ENCODE measurements at regions not wholly inside any gene's neighbourhood (a gene's known extent, or its start where the extent isn't known, plus 50 kb on each side); places are given as distances from the start of the nearest gene placed in this dataset.

DNA sequence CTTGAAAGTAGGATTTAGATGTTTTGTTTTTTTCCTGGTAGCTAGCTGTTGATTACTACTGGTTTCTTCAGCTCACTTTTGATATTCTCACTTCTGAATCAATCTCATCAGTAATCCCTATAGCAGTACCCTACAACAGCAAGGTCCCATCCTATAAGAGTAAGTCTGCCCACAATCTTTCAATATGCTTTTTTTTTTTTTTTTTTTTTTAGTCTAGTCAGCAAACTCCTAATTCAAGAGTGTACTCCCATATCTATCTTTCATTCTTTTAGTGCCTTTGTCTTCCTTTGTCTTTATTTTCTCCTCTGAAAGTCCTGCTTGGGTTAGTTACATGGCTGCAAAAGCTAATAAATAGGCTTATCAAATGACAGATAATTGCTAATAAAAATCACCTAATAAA, 362.4 kb upstream of the RIOK2 start:
- no peaks in the 10 kb centered on the region for H3K36me3 ChIP-seq (ENCODE audit: insufficient read depth, low read depth, low read length)
- peaks cover 26% of the 10 kb centered on the region for H3K4me1 ChIP-seq (ENCODE audit: insufficient read depth, low read length)
- no peak overlapping the region for H3K27ac ChIP-seq (ENCODE audit: low read length)
- no peaks in the 10 kb centered on the region for H3K9me3 ChIP-seq (ENCODE audit: insufficient read depth, low read depth, low read length)
- no peak overlapping the region for H3K9ac ChIP-seq (ENCODE audit: low read depth, low read length)
- no peaks in the 10 kb centered on the region for H3K27me3 ChIP-seq (ENCODE audit: insufficient read depth, low read length)
- H3K4me3 ChIP-seq (ENCODE audit: low read length), result no peak overlapping the region

DNA sequence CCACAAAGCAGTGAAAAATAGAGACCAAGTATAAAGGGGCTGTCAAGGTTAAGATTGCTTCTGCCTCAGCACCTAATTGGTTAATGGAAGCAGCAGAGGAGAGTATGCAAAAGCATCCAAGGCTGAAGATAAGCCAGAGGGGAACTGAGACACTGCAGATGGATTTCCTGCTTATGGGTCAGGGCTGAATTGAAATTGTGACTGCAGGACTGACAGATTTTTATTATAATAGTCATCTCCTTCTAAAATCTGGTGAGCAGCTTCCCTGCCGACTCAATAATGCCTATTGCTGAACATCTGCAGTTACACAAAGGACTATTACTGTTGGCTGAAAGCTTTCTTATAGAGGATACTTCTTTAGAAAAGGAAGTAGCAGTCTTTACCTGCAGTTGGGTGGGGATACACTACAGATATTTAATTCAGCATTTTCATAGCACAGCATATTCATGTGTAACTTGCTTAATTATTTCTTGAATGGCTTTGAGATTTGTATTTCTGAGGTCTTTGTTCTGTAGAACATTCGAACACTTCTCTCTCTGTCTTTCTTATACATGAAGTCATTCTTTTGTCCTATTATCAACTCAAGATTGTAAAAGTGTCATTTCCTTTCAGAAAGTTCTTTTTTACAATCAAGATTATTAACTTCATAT, 363.0 kb upstream of the RIOK2 start:
- Histone ChIP-seq H3K36me3 (ENCODE audit: insufficient read depth, low read depth, low read length) (no peaks in the 10 kb centered on the region), H3K27ac (ENCODE audit: low read length) (no peak overlapping the region), H3K9me3 (ENCODE audit: insufficient read depth, low read depth, low read length) (no peaks in the 10 kb centered on the region), H3K4me1 (ENCODE audit: insufficient read depth, low read length) (peaks cover 27% of the 10 kb centered on the region), H3K9ac (ENCODE audit: low read depth, low read length) (no peak overlapping the region), H3K27me3 (ENCODE audit: insufficient read depth, low read length) (no peaks in the 10 kb centered on the region), H3K4me3 (ENCODE audit: low read length) (no peak overlapping the region)

DNA sequence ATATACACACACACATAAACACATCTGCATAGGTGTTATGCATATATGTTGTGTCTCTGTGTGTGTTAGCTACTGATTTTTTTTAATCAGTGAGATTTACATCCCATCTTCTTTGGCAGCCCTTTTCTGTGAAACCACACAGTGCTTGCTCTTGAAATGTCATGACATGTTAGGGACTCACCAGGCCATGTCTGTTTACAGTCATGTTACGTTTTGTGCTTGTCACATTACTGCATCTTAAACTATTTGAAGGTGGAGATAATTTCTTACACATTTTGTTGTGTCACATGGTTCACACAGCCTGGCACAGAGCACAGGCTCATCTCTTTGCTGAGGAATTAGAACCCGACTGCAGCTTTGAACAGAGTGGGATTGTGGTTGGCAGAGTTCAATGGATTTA, 364.4 kb upstream of the RIOK2 start:
- Histone ChIP-seq H3K4me3 (ENCODE audit: low read length) (no peak overlapping the region), H3K36me3 (ENCODE audit: insufficient read depth, low read depth, low read length) (no peaks in the 10 kb centered on the region), H3K4me1 (ENCODE audit: insufficient read depth, low read length) (peaks cover 27% of the 10 kb centered on the region), H3K9ac (ENCODE audit: low read depth, low read length) (no peak overlapping the region), H3K27ac (ENCODE audit: low read length) (no peak overlapping the region), H3K27me3 (ENCODE audit: insufficient read depth, low read length) (no peaks in the 10 kb centered on the region), H3K9me3 (ENCODE audit: insufficient read depth, low read depth, low read length) (no peaks in the 10 kb centered on the region)

DNA sequence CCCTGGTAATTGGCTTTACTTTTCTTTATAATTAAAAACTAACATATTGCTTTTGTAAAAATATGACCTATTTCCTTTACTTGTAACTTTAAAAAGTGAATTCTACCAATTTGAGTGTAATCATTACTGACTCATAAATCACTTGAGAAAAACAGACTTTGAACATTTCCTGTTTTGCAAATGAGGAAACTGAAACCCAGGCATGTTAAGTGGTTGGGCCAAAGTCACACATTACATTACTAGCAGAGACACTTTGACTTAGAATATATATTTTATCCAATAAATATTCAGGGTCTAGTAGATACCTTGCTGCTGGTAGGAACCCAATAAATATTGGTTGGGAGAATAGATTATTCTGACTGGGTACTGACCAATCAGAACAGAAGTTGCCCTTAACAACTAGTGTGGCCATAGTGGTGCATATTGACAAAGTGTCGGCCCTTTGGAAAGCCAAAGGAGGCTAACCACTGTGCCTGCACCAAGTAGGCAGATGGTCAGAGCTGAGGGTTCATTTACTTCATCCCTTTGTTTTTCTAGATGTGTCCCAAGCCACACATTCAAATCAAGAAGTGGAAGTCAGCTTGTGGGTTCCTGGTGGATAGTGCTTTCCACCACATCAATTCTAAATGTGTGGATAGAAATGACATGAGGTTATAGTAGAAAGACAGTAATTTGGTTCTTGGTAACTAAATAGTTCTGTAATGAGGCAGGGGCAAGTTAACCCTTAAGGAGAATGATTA, 365.1 kb upstream of the RIOK2 start:
- H3K27ac ChIP-seq (ENCODE audit: low read length), result no peak overlapping the region
- H3K36me3 ChIP-seq (ENCODE audit: insufficient read depth, low read depth, low read length), result no peaks in the 10 kb centered on the region
- H3K9me3 ChIP-seq (ENCODE audit: insufficient read depth, low read depth, low read length), result no peaks in the 10 kb centered on the region

DNA sequence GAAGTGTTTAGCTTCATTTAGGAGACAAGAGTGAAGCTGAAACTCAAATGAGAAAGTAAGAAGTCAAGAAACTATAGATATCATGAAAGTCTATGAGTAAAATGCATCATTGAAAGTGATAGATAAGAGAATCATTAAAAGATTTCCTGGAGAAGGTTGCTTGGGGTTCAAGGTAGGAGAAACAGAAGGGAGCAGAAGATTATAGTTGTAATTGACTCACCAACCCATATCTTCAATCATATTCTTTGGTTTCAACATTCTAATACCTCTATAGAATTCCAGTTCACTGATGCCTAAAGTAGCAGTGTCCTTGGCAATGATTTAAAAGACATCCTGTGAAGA, 365.7 kb upstream of the RIOK2 start:
- Histone ChIP-seq H3K36me3 (ENCODE audit: insufficient read depth, low read depth, low read length) (no peaks in the 10 kb centered on the region), H3K9me3 (ENCODE audit: insufficient read depth, low read depth, low read length) (no peaks in the 10 kb centered on the region), H3K9ac (ENCODE audit: low read depth, low read length) (no peak overlapping the region), H3K27ac (ENCODE audit: low read length) (no peak overlapping the region), H3K27me3 (ENCODE audit: insufficient read depth, low read length) (no peaks in the 10 kb centered on the region), H3K4me1 (ENCODE audit: insufficient read depth, low read length) (peaks cover 27% of the 10 kb centered on the region), H3K4me3 (ENCODE audit: low read length) (no peak overlapping the region)

More for the DNA sequence above, 365.1 kb upstream of the RIOK2 start:
- Histone ChIP-seq H3K4me3 (ENCODE audit: low read length) (no peak overlapping the region), H3K4me1 (ENCODE audit: insufficient read depth, low read length) (peaks cover 27% of the 10 kb centered on the region), H3K9ac (ENCODE audit: low read depth, low read length) (no peak overlapping the region), H3K27me3 (ENCODE audit: insufficient read depth, low read length) (no peaks in the 10 kb centered on the region)

DNA sequence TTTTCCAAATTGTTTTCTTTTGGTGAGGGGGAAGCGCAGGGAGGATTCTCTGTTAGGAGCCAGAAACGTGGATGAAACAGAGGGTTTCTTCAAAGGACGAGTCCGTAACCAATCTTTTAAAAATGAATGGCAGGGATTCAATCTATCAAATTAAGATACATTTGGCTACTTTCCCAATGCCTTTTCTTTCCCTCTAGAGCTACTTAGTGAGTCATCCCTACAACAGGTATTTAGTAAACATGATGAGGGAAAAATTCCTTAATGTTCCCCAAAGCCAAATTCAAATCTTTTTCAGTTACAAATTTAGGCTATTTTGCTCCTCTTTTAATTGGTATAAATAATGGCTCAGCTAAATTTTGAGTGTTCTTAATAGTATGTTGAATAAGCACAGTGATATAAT, 366.4 kb upstream of the RIOK2 start:
- Histone ChIP-seq H3K9me3 (ENCODE audit: insufficient read depth, low read depth, low read length) (no peaks in the 10 kb centered on the region), H3K9ac (ENCODE audit: low read depth, low read length) (no peak overlapping the region), H3K4me1 (ENCODE audit: insufficient read depth, low read length) (peaks cover 25% of the 10 kb centered on the region), H3K27ac (ENCODE audit: low read length) (no peak overlapping the region), H3K27me3 (ENCODE audit: insufficient read depth, low read length) (no peaks in the 10 kb centered on the region), H3K36me3 (ENCODE audit: insufficient read depth, low read depth, low read length) (no peaks in the 10 kb centered on the region), H3K4me3 (ENCODE audit: low read length) (no peak overlapping the region)

DNA sequence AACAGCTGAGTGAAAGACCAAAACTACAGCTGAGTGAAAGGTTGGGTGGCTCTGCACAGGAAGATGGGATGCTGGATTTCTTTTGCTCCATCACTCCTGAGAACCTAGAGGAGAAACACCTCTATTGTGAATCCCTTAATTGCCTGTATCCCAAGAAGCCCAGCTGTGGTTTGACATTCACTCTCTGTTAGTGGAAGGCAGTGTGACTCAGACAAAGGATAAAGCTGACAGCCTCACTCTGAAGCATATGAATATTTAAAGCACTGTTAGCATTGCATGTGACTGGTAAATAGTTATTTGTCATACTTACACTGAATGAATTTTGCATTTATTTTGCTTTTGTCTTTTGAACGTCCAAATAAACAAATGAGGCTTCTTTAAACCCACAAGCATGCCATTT, 367.1 kb upstream of the RIOK2 start:
- no peak overlapping the region for H3K9ac ChIP-seq (ENCODE audit: low read depth, low read length)
- H3K27ac ChIP-seq (ENCODE audit: low read length), result no peak overlapping the region
- H3K27me3 ChIP-seq (ENCODE audit: insufficient read depth, low read length), result no peaks in the 10 kb centered on the region
- no peak overlapping the region for H3K4me3 ChIP-seq (ENCODE audit: low read length)
- H3K9me3 ChIP-seq (ENCODE audit: insufficient read depth, low read depth, low read length), result no peaks in the 10 kb centered on the region
- H3K36me3 ChIP-seq (ENCODE audit: insufficient read depth, low read depth, low read length), result no peaks in the 10 kb centered on the region
- H3K4me1 ChIP-seq (ENCODE audit: insufficient read depth, low read length), result peaks cover 19% of the 10 kb centered on the region

DNA sequence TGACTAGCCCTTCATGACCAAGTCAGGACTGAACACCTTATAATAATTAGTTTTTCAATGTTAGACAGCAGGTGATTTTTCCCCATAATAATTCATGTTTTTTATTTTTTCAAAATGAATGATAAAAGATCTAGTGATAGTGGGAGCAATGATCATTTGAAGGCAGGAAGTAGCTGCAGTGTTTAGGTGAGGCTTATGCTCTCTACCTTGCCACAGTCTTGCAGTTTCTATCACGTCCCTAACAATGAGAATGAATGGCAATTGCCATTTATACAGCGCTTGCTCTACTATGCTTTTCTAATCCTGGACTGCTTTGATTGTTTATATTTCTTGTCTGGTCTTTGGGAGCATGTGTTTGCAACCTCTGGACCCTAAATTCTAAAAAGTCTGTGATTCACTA, 367.8 kb upstream of the RIOK2 start:
- Histone ChIP-seq H3K27me3 (ENCODE audit: insufficient read depth, low read length) (no peaks in the 10 kb centered on the region), H3K9me3 (ENCODE audit: insufficient read depth, low read depth, low read length) (no peaks in the 10 kb centered on the region), H3K27ac (ENCODE audit: low read length) (no peak overlapping the region), H3K4me3 (ENCODE audit: low read length) (no peak overlapping the region), H3K4me1 (ENCODE audit: insufficient read depth, low read length) (peaks cover 16% of the 10 kb centered on the region), H3K36me3 (ENCODE audit: insufficient read depth, low read depth, low read length) (no peaks in the 10 kb centered on the region), H3K9ac (ENCODE audit: low read depth, low read length) (no peak overlapping the region)

DNA sequence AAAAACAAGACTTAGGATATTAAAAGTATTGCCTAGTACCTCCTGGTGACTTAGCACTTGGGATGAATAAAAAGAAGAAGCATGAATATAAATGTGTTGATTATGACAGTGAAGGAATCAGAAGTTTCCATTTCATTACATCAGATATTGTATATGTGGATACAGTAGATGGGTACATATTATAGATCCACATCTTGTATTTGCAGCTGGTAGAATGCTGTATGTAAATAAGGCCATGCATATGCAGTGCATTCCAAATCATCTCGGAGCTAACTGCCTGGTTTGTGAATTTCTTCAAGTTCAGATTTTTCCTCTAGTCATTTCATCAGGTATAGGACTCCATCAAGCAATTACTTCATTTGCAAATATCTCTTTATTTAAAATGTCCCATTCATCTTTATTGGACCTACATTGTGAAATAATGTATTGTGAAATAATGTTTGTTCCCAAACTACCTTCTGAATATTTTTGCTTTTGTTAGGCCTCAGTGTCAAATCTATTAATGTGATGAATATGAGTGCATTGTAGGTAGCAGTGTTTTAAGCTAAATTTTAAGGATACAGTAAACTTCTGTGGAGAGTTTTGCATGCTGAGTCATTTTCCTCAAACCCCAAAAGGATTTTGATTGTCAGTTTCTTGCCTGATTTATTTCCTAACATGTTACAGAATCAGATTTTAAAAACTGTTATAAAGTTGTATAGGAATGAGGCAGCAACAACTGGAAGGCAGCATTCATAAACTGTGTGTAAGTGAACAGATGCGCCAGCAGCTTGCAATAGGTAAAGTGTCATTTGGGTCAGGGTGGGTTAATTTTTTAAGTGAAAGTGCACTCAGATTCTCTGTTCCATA, 370.8 kb upstream of the RIOK2 start:
- H3K4me1 ChIP-seq (ENCODE audit: insufficient read depth, low read length), result peaks cover 11% of the 10 kb centered on the region
- no peaks in the 10 kb centered on the region for H3K27me3 ChIP-seq (ENCODE audit: insufficient read depth, low read length)
- H3K4me3 ChIP-seq (ENCODE audit: low read length), result no peak overlapping the region
- H3K9me3 ChIP-seq (ENCODE audit: insufficient read depth, low read depth, low read length), result no peaks in the 10 kb centered on the region
- H3K36me3 ChIP-seq (ENCODE audit: insufficient read depth, low read depth, low read length), result no peaks in the 10 kb centered on the region
- no peak overlapping the region for H3K9ac ChIP-seq (ENCODE audit: low read depth, low read length)
- H3K27ac ChIP-seq (ENCODE audit: low read length), result no peak overlapping the region

DNA sequence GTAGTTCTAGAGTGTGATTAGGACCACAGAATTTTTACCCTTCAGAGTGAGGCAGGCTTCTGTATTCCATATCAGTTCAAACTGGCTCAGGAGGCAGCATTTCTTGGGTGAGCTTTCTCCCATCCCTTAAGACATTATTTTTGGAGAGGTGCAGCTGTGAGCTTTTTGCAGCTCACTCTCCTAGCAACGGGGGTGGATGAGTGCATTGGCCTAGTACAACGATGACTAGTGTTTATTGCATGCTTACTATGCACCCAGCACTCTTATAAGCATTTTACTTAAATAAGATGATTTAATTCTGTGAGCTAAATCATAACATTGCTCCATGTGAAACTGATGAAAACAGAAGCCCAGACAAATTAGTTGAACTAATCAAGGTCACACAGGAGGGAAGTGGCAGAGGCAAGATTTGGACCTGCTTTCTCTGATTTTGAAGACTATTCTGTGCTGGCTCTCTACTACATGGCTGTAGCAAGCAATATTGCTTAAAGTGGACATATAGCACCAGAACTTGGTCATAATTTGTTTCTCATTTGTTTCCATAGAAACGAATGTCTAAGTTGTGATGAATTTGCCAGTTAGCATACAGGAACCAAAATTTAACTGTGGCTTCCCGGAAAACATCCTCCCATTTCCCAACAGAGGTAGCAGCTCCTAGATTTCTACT, 372.1 kb upstream of the RIOK2 start:
- H3K4me3 ChIP-seq (ENCODE audit: low read length), result no peak overlapping the region
- H3K9me3 ChIP-seq (ENCODE audit: insufficient read depth, low read depth, low read length), result no peaks in the 10 kb centered on the region
- H3K4me1 ChIP-seq (ENCODE audit: insufficient read depth, low read length), result peaks cover 5% of the 10 kb centered on the region; the same call in 1 of the 2 replicates
- no peaks in the 10 kb centered on the region for H3K36me3 ChIP-seq (ENCODE audit: insufficient read depth, low read depth, low read length)
- no peak overlapping the region for H3K27ac ChIP-seq (ENCODE audit: low read length)
- no peaks in the 10 kb centered on the region for H3K27me3 ChIP-seq (ENCODE audit: insufficient read depth, low read length)
- no peak overlapping the region for H3K9ac ChIP-seq (ENCODE audit: low read depth, low read length)

DNA sequence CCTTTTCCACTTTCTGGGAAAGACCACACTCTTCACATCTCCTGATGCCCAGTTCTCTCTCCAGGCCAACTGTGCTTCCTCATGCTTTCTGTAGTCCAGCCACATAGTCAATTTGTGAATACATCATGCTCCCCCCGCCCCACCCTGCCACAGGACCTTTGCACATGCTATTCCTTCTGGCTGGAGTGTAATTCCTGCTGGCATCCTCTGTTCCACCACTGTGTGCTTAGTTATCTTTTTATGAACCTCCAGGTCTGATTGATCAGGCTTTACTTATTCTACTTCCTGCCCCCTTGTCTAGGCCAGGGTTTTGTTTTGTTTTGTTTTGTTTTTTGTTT, 372.6 kb upstream of the RIOK2 start:
- Histone ChIP-seq H3K4me3 (ENCODE audit: low read length) (no peak overlapping the region), H3K27me3 (ENCODE audit: insufficient read depth, low read length) (no peaks in the 10 kb centered on the region), H3K4me1 (ENCODE audit: insufficient read depth, low read length) (no peaks in the 10 kb centered on the region; the same call in 1 of the 2 replicates), H3K9ac (ENCODE audit: low read depth, low read length) (no peak overlapping the region), H3K9me3 (ENCODE audit: insufficient read depth, low read depth, low read length) (no peaks in the 10 kb centered on the region), H3K36me3 (ENCODE audit: insufficient read depth, low read depth, low read length) (no peaks in the 10 kb centered on the region), H3K27ac (ENCODE audit: low read length) (no peak overlapping the region)
